NOMO-1 treated with DMSO at 0.1 percent for 48 hours (cell line): ENCODE measurements at regions not wholly inside any gene's neighbourhood (a gene's known extent, or its start where the extent isn't known, plus 50 kb on each side); places are given as distances from the start of the nearest gene placed in this dataset.

Source experiments
- DNase-seq: peaks from one replicate; lab custom pipeline; 2025; ENCODE audit not compliant: unreplicated experiment; lab: John Stamatoyannopoulos, UW

- DNase-seq: no peak
These were observed 220.5 kb upstream of the ID2 start for GRCh38 chr2:8461341-8461740.

GRCh38 chr2:8462280-8462679 is 219.6 kb upstream of the ID2 start:
- DNase-seq: no peak

- DNase-seq: no peak
These were observed 218.8 kb upstream of the ID2 start for GRCh38 chr2:8462899-8463648.

GRCh38 chr2:8465560-8465959 is 216.3 kb upstream of the ID2 start:
- no peak for DNase-seq

GRCh38 chr2:8469709-8470493 is 212.0 kb upstream of the ID2 start:
- DNase-seq: peak; percentile 13

GRCh38 chr2:8472545-8473323 is 209.1 kb upstream of the ID2 start:
- DNase-seq: peak; percentile 58

GRCh38 chr2:8475349-8476031 is 206.4 kb upstream of the ID2 start:
- peak; percentile 72 for DNase-seq

GRCh38 chr2:8477552-8478470 is 204.0 kb upstream of the ID2 start:
- peak; percentile 95 for DNase-seq

GRCh38 chr2:8478471-8478793 is 203.4 kb upstream of the ID2 start:
- no peak for DNase-seq

GRCh38 chr2:8479298-8479697 is 202.6 kb upstream of the ID2 start:
- no peak for DNase-seq

- DNase-seq: no peak
These were observed 200.9 kb upstream of the ID2 start for GRCh38 chr2:8480915-8481314.

- peak; percentile 21 for DNase-seq
These were observed 200.3 kb upstream of the ID2 start for GRCh38 chr2:8481463-8482009.

GRCh38 chr2:8482432-8482831 is 199.4 kb upstream of the ID2 start:
- no peak for DNase-seq

GRCh38 chr2:8484502-8485283 is 197.2 kb upstream of the ID2 start:
- DNase-seq: peak; percentile 45

GRCh38 chr2:8485736-8486135 is 196.1 kb upstream of the ID2 start:
- DNase-seq: peak; percentile 51

GRCh38 chr2:8486141-8486540 is 195.7 kb upstream of the ID2 start:
- DNase-seq: no peak

- peak; percentile 23 for DNase-seq
These were observed 194.4 kb upstream of the ID2 start for GRCh38 chr2:8487461-8487932.

GRCh38 chr2:8488001-8488738 is 193.7 kb upstream of the ID2 start:
- peak; percentile 32 for DNase-seq
